PC-3 (cell line): ENCODE measurements at regions not wholly inside any gene's neighbourhood (a gene's known extent, or its start where the extent isn't known, plus 50 kb on each side); places are given as distances from the start of the nearest gene placed in this dataset.

Source experiments
- ATAC-seq: fragments of 200-7000 bp; cut with Tn5 transposase; 2 replicates; pipeline ENCODE4 v1.9.1; 2020; ENCODE audit warnings: mild to moderate bottlenecking, moderate library complexity
- BruUV-seq: library from RNA; stranded (reverse); fragments of 400-500 nt; replicated peaks from 2 replicates; lab custom pipeline; 2021; lab: Mats Ljungman, UMichigan
- CTCF ChIA-PET: fragments of 300-600 bp; sonication (Branson Sonifier 250); formaldehyde crosslinking; loops from one replicate; lab custom pipeline; 2022; ENCODE audit warnings: antibody characterized with exemption; lab: Charles Lee
- POLR2A ChIA-PET: fragments of 300-600 bp; sonication (Branson Sonifier 250); formaldehyde crosslinking; loops from one replicate; lab custom pipeline; 2022; ENCODE audit warnings: antibody characterized with exemption; ENCODE audit not compliant: unreplicated experiment; lab: Charles Lee
- DNase-seq: peaks from one replicate; pipeline ENCODE4 v3.0.0-alpha.2; 2015
- H2AFZ ChIP-seq: fragments of 300-600 bp; sonication (generic); 2 replicates; pipeline ENCODE4 v1.6.0; 2016; ENCODE audit warnings: antibody characterized with exemption, low read length
- H3F3A ChIP-seq: fragments of 300-600 bp; sonication (generic); one replicate; pipeline ENCODE4 v1.6.0; 2017; ENCODE audit warnings: antibody characterized with exemption, low read length, control low read depth, mild to moderate bottlenecking; ENCODE audit not compliant: unreplicated experiment
- H3K27ac ChIP-seq: fragments of 300-600 bp; sonication (generic); 2 replicates; pipeline ENCODE4 v1.5.1; 2016; ENCODE audit warnings: mild to moderate bottlenecking, low read length
- H3K27me3 ChIP-seq: fragments of 300-600 bp; sonication (generic); 2 replicates; pipeline ENCODE4 v1.6.1; 2016; ENCODE audit warnings: low read length, mixed read lengths
- H3K36me3 ChIP-seq: fragments of 300-600 bp; sonication (generic); 2 replicates; pipeline ENCODE4 v1.6.1; 2016; ENCODE audit warnings: low read depth, mixed run types, low read length, mixed read lengths
- H3K4me1 ChIP-seq: fragments of 300-600 bp; sonication (generic); 2 replicates; pipeline ENCODE4 v1.5.1; 2016; ENCODE audit warnings: low read length; ENCODE audit not compliant: insufficient read depth
- H3K4me2 ChIP-seq: fragments of 300-600 bp; sonication (generic); 2 replicates; pipeline ENCODE4 v1.6.0; 2016; ENCODE audit warnings: low read length
- H3K4me3 ChIP-seq: fragments of 300-600 bp; sonication (generic); 2 replicates; pipeline ENCODE4 v1.5.1; 2016; ENCODE audit warnings: mild to moderate bottlenecking, low read length, mixed read lengths
- H3K79me2 ChIP-seq: fragments of 300-600 bp; sonication (generic); 2 replicates; pipeline ENCODE4 v1.6.1; 2017; ENCODE audit warnings: low read length, mixed read lengths
- H3K9ac ChIP-seq: fragments of 300-600 bp; sonication (generic); 2 replicates; pipeline ENCODE4 v1.6.0; 2016; ENCODE audit warnings: mild to moderate bottlenecking, low read length
- H3K9me2 ChIP-seq: fragments of 300-600 bp; sonication (generic); replicated peaks from 2 replicates; pipeline ENCODE4 v1.6.1; 2016; ENCODE audit warnings: mixed run types, low read length, mixed read lengths
- H3K9me3 ChIP-seq: fragments of 300-600 bp; sonication (generic); 2 replicates; pipeline ENCODE4 v1.6.1; 2016; ENCODE audit warnings: low read length, mixed read lengths
- H4K20me1 ChIP-seq: fragments of 300-600 bp; sonication (generic); 2 replicates; pipeline ENCODE4 v1.6.1; 2016; ENCODE audit warnings: low read length, mixed read lengths
- CTCF ChIP-seq: fragments of 300-600 bp; sonication (generic); conservative IDR thresholded peaks from 2 replicates; pipeline ENCODE4 v1.5.1; 2017; ENCODE audit warnings: antibody characterized with exemption, low read depth, mild to moderate bottlenecking, low read length
- EZH2 ChIP-seq: fragments of 300-600 bp; sonication (generic); IDR thresholded peaks from one replicate; pipeline ENCODE4 v1.6.1; 2017; ENCODE audit warnings: antibody characterized with exemption, mild to moderate bottlenecking, low read length; ENCODE audit not compliant: unreplicated experiment
- EZH2phosphoT487 ChIP-seq: fragments of 300-600 bp; sonication (generic); IDR thresholded peaks from 2 replicates; pipeline ENCODE4 v1.6.1; 2018; ENCODE audit warnings: mild to moderate bottlenecking, antibody characterized with exemption, low read length, borderline replicate concordance
- intact Hi-C: fragments of 100-400 bp; cut with micrococcal nuclease; formaldehyde crosslinking; loops from 2 replicates; pipeline ENCODE4 v1.9.0; 2023

DNA sequence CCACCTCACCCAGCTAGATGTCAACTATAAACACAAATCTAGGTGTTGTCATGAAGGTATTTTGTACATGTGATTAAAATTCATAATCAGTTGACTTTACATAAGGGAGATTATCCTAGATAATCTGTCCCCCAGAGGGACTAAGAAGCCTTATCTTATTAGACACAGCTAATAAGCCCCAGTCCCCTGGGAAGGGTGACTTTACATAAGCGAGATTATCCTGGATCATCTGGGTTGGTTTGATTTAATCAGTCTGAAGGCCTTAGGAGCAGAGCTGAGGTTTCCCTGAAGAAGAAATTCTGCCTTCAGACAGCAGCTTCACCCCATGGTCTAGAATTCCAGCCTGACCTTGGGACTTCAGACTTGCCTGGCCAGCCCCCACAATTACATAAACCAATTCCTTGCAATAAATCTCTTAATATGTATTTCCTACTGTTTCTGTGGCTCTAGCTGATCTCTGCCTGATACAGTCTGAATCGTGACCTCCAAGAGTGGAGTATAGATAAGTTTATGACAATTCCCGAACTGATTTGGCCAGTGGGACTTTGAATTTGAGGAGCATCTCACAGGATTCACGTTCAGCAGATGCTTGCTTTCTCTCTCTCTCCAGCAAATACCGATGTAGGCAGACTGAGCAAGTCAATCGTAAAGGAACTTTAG lies 66.5 kb downstream of the MRPL46 start:
- BruUV-seq: no TSS peak
- no peaks in the 10 kb centered on the region for H3K4me1 ChIP-seq
- no peaks in the 10 kb centered on the region for H3K9me3 ChIP-seq
- H3K36me3 ChIP-seq: no peaks in the 10 kb centered on the region
- H3K4me2 ChIP-seq: no peak overlapping the region
- no peak overlapping the region for H3K4me3 ChIP-seq
- TF ChIP-seq EZH2phosphoT487: no peak
- TF ChIP-seq CTCF: no peak
- TF ChIP-seq EZH2: no peak
- intact Hi-C loops: no loop called here
- DNase-seq (no peak), ATAC-seq (no peak)
- H3K79me2 ChIP-seq: no peaks in the 10 kb centered on the region
- H3F3A ChIP-seq: no peaks in the 10 kb centered on the region
- no peak overlapping the region for H2AFZ ChIP-seq
- H3K9me2 ChIP-seq: no peaks in the 10 kb centered on the region
- ChIA-PET POLR2A (no interaction called here), CTCF (no interaction called here)
- peaks cover 37% of the 10 kb centered on the region for H3K27me3 ChIP-seq
- H3K27ac ChIP-seq: no peak overlapping the region
- no peaks in the 10 kb centered on the region for H4K20me1 ChIP-seq
- H3K9ac ChIP-seq: no peak overlapping the region

DNA sequence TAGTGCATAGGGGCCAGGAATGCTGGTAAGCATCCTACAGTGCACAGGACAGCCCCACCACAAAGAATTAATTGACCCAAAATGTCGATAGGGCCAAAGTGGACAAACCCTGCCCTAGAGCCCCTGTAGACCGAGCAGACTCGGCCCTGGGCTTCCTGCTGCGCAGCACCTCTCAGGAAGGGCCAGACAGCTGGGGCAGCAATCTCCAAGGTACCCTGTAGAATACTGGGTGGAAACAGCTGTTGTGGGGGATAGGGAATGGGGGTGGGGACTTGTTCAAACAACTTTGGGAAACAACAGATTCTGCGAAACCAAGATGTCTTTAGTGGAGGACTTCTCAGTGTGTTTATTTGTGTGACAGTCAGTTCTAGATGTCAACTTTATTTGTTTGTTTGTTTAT lies 67.1 kb downstream of the MRPL46 start:
- no peak overlapping the region for H3K4me3 ChIP-seq
- DNase-seq (no peak), ATAC-seq (no peak)
- H3K9ac ChIP-seq: no peak overlapping the region
- no peak overlapping the region for H3K4me2 ChIP-seq
- H4K20me1 ChIP-seq: no peaks in the 10 kb centered on the region
- POLR2A ChIA-PET: no interaction called here
- no peak overlapping the region for H3K27ac ChIP-seq
- H3K79me2 ChIP-seq: no peaks in the 10 kb centered on the region
- H3K9me3 ChIP-seq: no peaks in the 10 kb centered on the region
- H3K4me1 ChIP-seq: no peaks in the 10 kb centered on the region
- H3F3A ChIP-seq: no peaks in the 10 kb centered on the region
- intact Hi-C loops: no loop called here
- H3K36me3 ChIP-seq: no peaks in the 10 kb centered on the region
- H3K27me3 ChIP-seq: peaks cover 37% of the 10 kb centered on the region
- no TSS peak for BruUV-seq
- H3K9me2 ChIP-seq: no peaks in the 10 kb centered on the region
- no peak overlapping the region for H2AFZ ChIP-seq
- CTCF ChIA-PET: no interaction called here
- no peak for TF ChIP-seq CTCF
- TF ChIP-seq EZH2phosphoT487: no peak
- no peak for TF ChIP-seq EZH2

GRCh38 chr15:88399021-88399685 lies 68.0 kb downstream of the MRPL46 start:
- H4K20me1 ChIP-seq: no peaks in the 10 kb centered on the region
- no peaks in the 10 kb centered on the region for H3K9me3 ChIP-seq
- no peak for TF ChIP-seq EZH2phosphoT487
- no peak for TF ChIP-seq CTCF
- TF ChIP-seq EZH2: no peak
- H3K4me3 ChIP-seq: no peak overlapping the region
- no peaks in the 10 kb centered on the region for H3K36me3 ChIP-seq
- peaks cover 34% of the 10 kb centered on the region for H3K27me3 ChIP-seq
- BruUV-seq: no TSS peak
- H3K9ac ChIP-seq: no peak overlapping the region
- no peaks in the 10 kb centered on the region for H3F3A ChIP-seq
- POLR2A ChIA-PET: no interaction called here
- no peak overlapping the region for H3K4me2 ChIP-seq
- no peak for ATAC-seq
- H3K27ac ChIP-seq: no peak overlapping the region
- H3K4me1 ChIP-seq: no peaks in the 10 kb centered on the region
- CTCF ChIA-PET: no interaction called here
- no peak overlapping the region for H2AFZ ChIP-seq
- H3K79me2 ChIP-seq: no peaks in the 10 kb centered on the region
- H3K9me2 ChIP-seq: no peaks in the 10 kb centered on the region
- intact Hi-C loops: no loop called here
- DNase-seq: no peak
